Endothelial cell of umbilical vein (primary cell): ENCODE measurements at regions not wholly inside any gene's neighbourhood (a gene's known extent, or its start where the extent isn't known, plus 50 kb on each side); places are given as distances from the start of the nearest gene placed in this dataset.

Source experiments
- BruUV-seq: library from RNA; stranded (reverse); fragments of 400-500 nt; replicated peaks from 2 replicates; lab custom pipeline; 2021; lab: Mats Ljungman, UMichigan
- CTCF ChIA-PET: fragments of 300-600, 350-600 bp; sonication (Branson Sonifier 250); formaldehyde crosslinking; loops from one replicate; lab custom pipeline; 2021; ENCODE audit warnings: antibody characterized with exemption, inconsistent platforms; lab: Charles Lee
- POLR2A ChIA-PET: fragments of 300-600, 350-600 bp; sonication (Branson Sonifier 250); formaldehyde crosslinking; loops from one replicate; lab custom pipeline; 2021; ENCODE audit warnings: antibody characterized with exemption, inconsistent platforms; lab: Charles Lee
- DNase-seq: peaks from one replicate; pipeline ENCODE4 v3.0.0-alpha.2; 2011; ENCODE audit warnings: low read depth, low spot score
- FAIRE-seq: peaks from 2 replicates; lab custom pipeline; 2011; peaks lifted over from hg19 to GRCh38; lab: Jason Lieb, UNC
- H2AFZ ChIP-seq: 2 replicates; pipeline ENCODE4 v1.6.0; 2012; ENCODE audit warnings: low read depth, low read length, control low read depth, inconsistent platforms
- H3K27ac ChIP-seq: 2 replicates; pipeline ENCODE4 v1.5.1; 2011; ENCODE audit warnings: low read depth, mild to moderate bottlenecking, control low read depth, low read length, moderate library complexity; ENCODE audit not compliant: insufficient read depth
- H3K27me3 ChIP-seq, 2 experiments: 2 replicates each; pipeline versions ENCODE4 v1.6.0 to v1.6.1; 2011; ENCODE audit warnings: low read length in 2 of 2, mixed read lengths in 1 of 2; ENCODE audit not compliant: control insufficient read depth in 2 of 2, insufficient read depth in 2 of 2
- H3K36me3 ChIP-seq, 2 experiments: 2 replicates in 1 of 2; 3 replicates in 1 of 2; pipeline ENCODE4 v1.5.1; 2011; ENCODE audit warnings: low read length in 2 of 2, mild to moderate bottlenecking in 1 of 2, moderate library complexity in 1 of 2; ENCODE audit not compliant: control insufficient read depth in 2 of 2, insufficient read depth in 2 of 2; ENCODE audit errors: extremely low read depth in 1 of 2
- H3K4me1 ChIP-seq: 3 replicates; pipeline ENCODE4 v1.5.1; 2011; ENCODE audit warnings: mild to moderate bottlenecking, low read length; ENCODE audit not compliant: control insufficient read depth, insufficient read depth; ENCODE audit errors: extremely low read depth
- H3K4me2 ChIP-seq: 2 replicates; pipeline ENCODE4 v1.6.1; 2011; ENCODE audit warnings: low read length, control low read depth, mixed read lengths; ENCODE audit not compliant: insufficient read depth
- H3K4me3 ChIP-seq, 3 experiments: fragments of 200-600 bp in 1 of 3; sonication (generic), shearing (Covaris generic) in 1 of 3; replicated peaks in 1 of 3; 2 replicates each; pipeline ENCODE4 v1.5.1; 2011 to 2016; ENCODE audit warnings: control low read depth in 3 of 3, low read length in 3 of 3, mild to moderate bottlenecking in 2 of 3, inconsistent platforms in 1 of 3, low read depth in 1 of 3, moderate library complexity in 1 of 3; ENCODE audit not compliant: insufficient read depth in 1 of 3
- H3K79me2 ChIP-seq: 2 replicates; pipeline ENCODE4 v1.6.0; 2012; ENCODE audit warnings: low read length, inconsistent platforms; ENCODE audit not compliant: control insufficient read depth, insufficient read depth
- H3K9ac ChIP-seq: replicated peaks from 2 replicates; pipeline ENCODE3; 2011; ENCODE audit warnings: low read length, control low read depth; ENCODE audit not compliant: insufficient read depth; ENCODE audit errors: extremely low read depth
- H3K9me1 ChIP-seq: replicated peaks from 3 replicates; pipeline ENCODE4 v1.6.0; 2011; ENCODE audit warnings: mild to moderate bottlenecking, low read length; ENCODE audit not compliant: control insufficient read depth, insufficient read depth; ENCODE audit errors: extremely low read depth
- H3K9me3 ChIP-seq: replicated peaks from 2 replicates; pipeline ENCODE4 v1.5.1; 2012; ENCODE audit warnings: low read length, inconsistent platforms; ENCODE audit not compliant: control insufficient read depth, insufficient read depth
- H4K20me1 ChIP-seq: replicated peaks from 2 replicates; pipeline ENCODE3; 2011; ENCODE audit warnings: mild to moderate bottlenecking, low read length; ENCODE audit not compliant: control insufficient read depth, insufficient read depth; ENCODE audit errors: extremely low read depth
- EZH2 ChIP-seq: IDR thresholded peaks from 2 replicates; pipeline ENCODE4 v1.6.1; 2012; ENCODE audit warnings: borderline replicate concordance, low read depth, mild to moderate bottlenecking, moderate library complexity, low read length, inconsistent platforms; ENCODE audit not compliant: severe bottlenecking
- FOS ChIP-seq: IDR thresholded peaks from 2 replicates; pipeline ENCODE4 v1.6.1; 2011; ENCODE audit warnings: mild to moderate bottlenecking, low read length, moderate library complexity, borderline replicate concordance; ENCODE audit not compliant: insufficient read depth
- GATA2 ChIP-seq: IDR thresholded peaks from 2 replicates; pipeline ENCODE4 v1.7.0; 2011; ENCODE audit warnings: low read depth, mild to moderate bottlenecking, moderate library complexity, mixed read lengths, low read length; ENCODE audit not compliant: insufficient read length, insufficient read depth
- JUN ChIP-seq: IDR thresholded peaks from 2 replicates; pipeline ENCODE4 v1.6.1; 2011; ENCODE audit warnings: borderline replicate concordance, low read depth; ENCODE audit not compliant: insufficient read length, insufficient read depth
- MAX ChIP-seq: IDR thresholded peaks from 2 replicates; pipeline ENCODE4 v1.6.1; 2011; ENCODE audit not compliant: insufficient read depth, insufficient read length
- MYC ChIP-seq: IDR thresholded peaks from one replicate; pipeline ENCODE4 v1.6.1; 2011; ENCODE audit warnings: mild to moderate bottlenecking, low read depth, low read length
- POLR2A ChIP-seq: IDR thresholded peaks from 2 replicates; pipeline ENCODE4 v1.6.1; 2012; ENCODE audit warnings: low read depth, mild to moderate bottlenecking, control low read depth, low read length
- POLR2AphosphoS5 ChIP-seq: IDR thresholded peaks from 2 replicates; pipeline ENCODE4 v1.6.1; 2012; ENCODE audit warnings: low read depth, mild to moderate bottlenecking, control low read depth, low read length, moderate library complexity; ENCODE audit not compliant: insufficient read depth
- dilution Hi-C: fragments of 300-500 bp; cut with MboI; formaldehyde crosslinking; loops from one replicate; pipeline ENCODE4 v1.15.0; 2019; ENCODE audit warnings: low sequenced_read_pairs; ENCODE audit not compliant: extremely low pct_ligation_motif_present
- intact Hi-C: fragments of 100-400 bp; cut with micrococcal nuclease; formaldehyde crosslinking; loops from one replicate; pipeline ENCODE4 v1.10.0; 2022
- TF ChIP-seq, protein P1 (sequence below), 2 donors: IDR thresholded peaks; 1 replicate in 1 of 2; 2 replicates in 1 of 2; pipeline ENCODE4 v1.5.1; 2011; ENCODE audit warnings: low read length in 2 of 2, mild to moderate bottlenecking in 2 of 2, moderate library complexity in 2 of 2, control low read depth in 1 of 2, inconsistent platforms in 1 of 2, low read depth in 1 of 2; ENCODE audit not compliant: insufficient read depth in 1 of 2; ENCODE audit errors: extremely low read depth in 1 of 2

DNA sequence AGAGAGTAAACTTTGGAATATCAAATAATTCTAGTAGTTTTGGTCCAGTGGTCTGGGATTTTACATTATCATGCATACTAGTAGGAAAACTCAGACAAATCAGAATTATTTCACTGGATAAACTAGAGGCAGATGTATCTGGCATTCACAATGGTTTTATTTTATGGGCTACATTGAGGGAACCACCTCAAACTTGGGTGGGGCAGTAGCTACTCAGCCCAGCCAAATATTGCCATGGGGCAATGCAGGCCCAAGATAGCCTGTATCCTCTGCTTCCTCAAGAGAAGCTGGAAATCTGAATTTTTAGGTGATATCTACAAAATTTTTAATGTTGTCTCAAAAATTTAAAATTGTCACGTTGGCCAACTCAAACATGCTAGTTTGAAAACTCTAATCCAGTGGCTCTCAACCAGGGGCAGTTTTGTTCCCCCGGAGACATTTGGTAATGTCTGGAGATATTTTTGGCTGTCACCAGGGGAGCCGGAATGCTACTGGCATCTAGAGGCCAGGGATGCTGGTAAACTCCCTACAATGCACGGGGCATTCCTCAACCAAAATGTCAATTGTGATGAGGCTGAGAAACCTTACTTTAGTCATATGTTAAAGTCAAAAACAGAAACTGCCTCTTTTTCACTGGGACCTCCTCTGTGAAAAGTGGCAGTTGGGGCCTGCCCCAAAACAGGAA, 172.8 kb upstream of the SPRED2 start:
- Histone ChIP-seq H3K9ac (no peak overlapping the region), H3K9me1 (no peaks in the 10 kb centered on the region), H3K27me3 (peaks cover 19% of the 10 kb centered on the region in 2 experiments), H3K4me3 (no peak overlapping the region), H3K36me3 (no peaks in the 10 kb centered on the region), H2AFZ (no peak overlapping the region), H3K4me2 (no peak overlapping the region), H3K9me3 (no peaks in the 10 kb centered on the region), H3K79me2 (no peaks in the 10 kb centered on the region), H3K4me1 (no peaks in the 10 kb centered on the region), H4K20me1 (no peaks in the 10 kb centered on the region), H3K27ac (no peak overlapping the region)
- ChIA-PET CTCF (no interaction called here), POLR2A (no interaction called here)
- dilution Hi-C loops (no loop called here), intact Hi-C loops (no loop called here)
- FAIRE-seq (no peak), DNase-seq (no peak)
- TF ChIP-seq FOS, result no peak
- TF ChIP-seq POLR2AphosphoS5, result no peak
- TF ChIP-seq POLR2A, result no peak
- no peak for TF ChIP-seq JUN
- TF ChIP-seq GATA2, result no peak
- TF ChIP-seq MYC, result no peak
- TF ChIP-seq EZH2, result no peak
- TF ChIP-seq, protein P1, sequence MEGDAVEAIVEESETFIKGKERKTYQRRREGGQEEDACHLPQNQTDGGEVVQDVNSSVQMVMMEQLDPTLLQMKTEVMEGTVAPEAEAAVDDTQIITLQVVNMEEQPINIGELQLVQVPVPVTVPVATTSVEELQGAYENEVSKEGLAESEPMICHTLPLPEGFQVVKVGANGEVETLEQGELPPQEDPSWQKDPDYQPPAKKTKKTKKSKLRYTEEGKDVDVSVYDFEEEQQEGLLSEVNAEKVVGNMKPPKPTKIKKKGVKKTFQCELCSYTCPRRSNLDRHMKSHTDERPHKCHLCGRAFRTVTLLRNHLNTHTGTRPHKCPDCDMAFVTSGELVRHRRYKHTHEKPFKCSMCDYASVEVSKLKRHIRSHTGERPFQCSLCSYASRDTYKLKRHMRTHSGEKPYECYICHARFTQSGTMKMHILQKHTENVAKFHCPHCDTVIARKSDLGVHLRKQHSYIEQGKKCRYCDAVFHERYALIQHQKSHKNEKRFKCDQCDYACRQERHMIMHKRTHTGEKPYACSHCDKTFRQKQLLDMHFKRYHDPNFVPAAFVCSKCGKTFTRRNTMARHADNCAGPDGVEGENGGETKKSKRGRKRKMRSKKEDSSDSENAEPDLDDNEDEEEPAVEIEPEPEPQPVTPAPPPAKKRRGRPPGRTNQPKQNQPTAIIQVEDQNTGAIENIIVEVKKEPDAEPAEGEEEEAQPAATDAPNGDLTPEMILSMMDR (IDR thresholded peaks at IDR 0.05; ENCODE audit: extremely low read depth in 1 of 2, insufficient read depth in 1 of 2, low read depth in 1 of 2, low read length in 2 of 2), result no peak
- no peak for TF ChIP-seq MAX
- no TSS peak for BruUV-seq
